ENCODE measurements at regions not wholly inside any gene's neighbourhood (a gene's known extent, or its start where the extent isn't known, plus 50 kb on each side); places are given as distances from the start of the nearest gene placed in this dataset.

DNA sequence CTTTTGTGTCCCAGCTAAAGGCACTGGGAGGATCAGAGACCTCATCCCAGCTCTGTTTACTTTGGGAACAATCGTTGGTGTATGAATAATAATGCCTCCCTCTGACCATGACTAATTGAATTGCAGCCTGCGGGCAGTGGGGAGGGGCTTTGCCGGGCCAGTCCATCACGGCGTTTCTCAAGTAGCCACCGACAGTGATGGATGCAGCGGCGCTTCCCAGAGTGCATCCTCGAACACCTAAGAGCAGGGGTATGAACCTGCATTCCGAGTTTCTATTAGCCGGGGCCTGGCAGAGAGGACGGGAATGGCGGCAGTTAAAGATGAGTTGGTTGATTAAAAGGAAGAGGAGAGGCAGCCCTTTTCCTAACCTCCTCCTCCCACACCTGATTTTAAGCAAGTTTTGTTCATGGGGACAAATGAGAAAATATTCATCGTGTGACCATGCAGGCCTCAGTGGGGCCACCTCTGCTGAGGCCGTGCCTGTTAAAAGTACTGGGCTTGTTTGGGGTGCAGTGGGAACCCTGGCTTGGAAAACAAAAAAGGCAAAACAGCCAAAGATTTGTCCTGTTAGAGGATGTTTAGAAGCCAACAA is 154.1 kb downstream of the FOXA2 start:
- intact Hi-C loops (cut with DNase I; ENCODE audit: low total_unique reads), result no loop called here
- Histone ChIP-seq H3K27me3 (peaks cover 0 to 11% of the 10 kb centered on the region in 2 donors), H3K27ac (no peak overlapping the region), H3K4me3 (no peak overlapping the region), H3K36me3 (no peaks in the 10 kb centered on the region), H3K4me1 (no peaks in the 10 kb centered on the region), H3K9me3 (no peaks in the 10 kb centered on the region)
- TF ChIP-seq CTCF (IDR thresholded peaks at IDR 0.05), result no peak
- no peak for DNase-seq

DNA sequence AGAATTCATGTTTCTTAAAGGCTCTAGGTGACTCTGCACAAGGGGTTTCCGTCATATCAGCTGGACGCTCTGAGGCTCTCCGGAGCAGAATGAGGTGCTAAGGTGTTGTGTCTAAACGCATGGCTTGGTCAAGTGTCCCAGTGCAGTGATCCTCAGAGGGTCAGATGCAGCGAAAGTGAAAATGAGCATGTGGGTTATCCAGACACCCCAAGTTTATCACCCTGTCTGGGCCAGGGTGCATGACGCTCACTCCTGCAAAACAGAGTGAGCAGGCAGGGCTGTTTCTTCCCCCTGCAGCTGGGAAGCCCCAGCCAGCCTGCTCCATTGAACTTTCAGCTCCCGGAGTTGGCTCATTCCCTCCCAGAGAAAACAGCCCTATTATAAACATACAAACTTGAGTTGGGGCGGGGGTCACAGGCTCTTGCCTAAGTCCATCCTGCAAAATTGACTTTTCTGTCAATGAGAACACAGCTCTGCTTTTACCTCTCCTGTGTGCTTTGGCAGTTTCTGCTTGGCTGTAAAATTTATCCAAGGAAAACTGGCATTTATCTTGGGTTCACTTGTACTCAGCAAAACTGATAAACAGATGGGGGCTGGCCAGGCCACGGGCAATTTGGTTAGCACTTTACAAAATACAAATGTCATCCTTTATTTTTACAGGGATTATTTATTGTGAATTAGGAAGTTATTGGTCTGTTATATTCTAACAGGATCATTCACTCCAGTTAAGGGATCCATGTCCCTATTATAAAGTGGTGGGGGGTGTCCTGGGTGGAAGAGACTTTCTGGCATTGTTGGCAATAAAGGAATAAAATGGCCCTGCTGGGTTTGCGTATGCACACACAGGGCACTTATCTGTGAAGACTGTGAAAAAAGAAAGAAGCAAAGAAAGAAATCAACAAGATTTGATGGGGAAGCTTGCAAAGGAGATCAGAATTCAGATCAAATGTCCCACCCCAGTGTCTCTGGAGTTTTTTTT is 154.9 kb downstream of the FOXA2 start:
- no peak for DNase-seq
- Histone ChIP-seq H3K36me3 (no peaks in the 10 kb centered on the region), H3K27ac (no peak overlapping the region), H3K4me3 (no peak overlapping the region), H3K9me3 (no peaks in the 10 kb centered on the region), H3K27me3 (peaks cover 0 to 11% of the 10 kb centered on the region in 2 donors), H3K4me1 (no peaks in the 10 kb centered on the region)
- no peak for TF ChIP-seq CTCF (IDR thresholded peaks at IDR 0.05)
- intact Hi-C loops (cut with DNase I; ENCODE audit: low total_unique reads), result no loop called here

GRCh38 chr20:22428051-22428450 is 156.3 kb downstream of the FOXA2 start:
- DNase-seq, result no peak
- no peak overlapping the region for H3K27ac ChIP-seq
- H3K4me3 ChIP-seq, result no peak overlapping the region
- no peaks in the 10 kb centered on the region for H3K4me1 ChIP-seq
- H3K9me3 ChIP-seq, result no peaks in the 10 kb centered on the region
- no peak for TF ChIP-seq CTCF (IDR thresholded peaks at IDR 0.05)
- H3K36me3 ChIP-seq, result no peaks in the 10 kb centered on the region
- intact Hi-C loops (cut with DNase I; ENCODE audit: low total_unique reads), result no loop called here
- peaks cover 0 to 11% of the 10 kb centered on the region in 2 donors for H3K27me3 ChIP-seq

- intact Hi-C loops (cut with DNase I; ENCODE audit: low total_unique reads), result no loop called here
- no peak overlapping the region for H3K4me3 ChIP-seq
- H3K36me3 ChIP-seq, result no peaks in the 10 kb centered on the region
- no peaks in the 10 kb centered on the region for H3K4me1 ChIP-seq
- DNase-seq, result no peak
- no peaks in the 10 kb centered on the region for H3K9me3 ChIP-seq
- TF ChIP-seq CTCF (IDR thresholded peaks at IDR 0.05), result no peak
- no peak overlapping the region for H3K27ac ChIP-seq
- peaks cover 0 to 11% of the 10 kb centered on the region in 2 donors for H3K27me3 ChIP-seq
These were observed 157.6 kb downstream of the FOXA2 start for GRCh38 chr20:22426772-22427171.

DNA sequence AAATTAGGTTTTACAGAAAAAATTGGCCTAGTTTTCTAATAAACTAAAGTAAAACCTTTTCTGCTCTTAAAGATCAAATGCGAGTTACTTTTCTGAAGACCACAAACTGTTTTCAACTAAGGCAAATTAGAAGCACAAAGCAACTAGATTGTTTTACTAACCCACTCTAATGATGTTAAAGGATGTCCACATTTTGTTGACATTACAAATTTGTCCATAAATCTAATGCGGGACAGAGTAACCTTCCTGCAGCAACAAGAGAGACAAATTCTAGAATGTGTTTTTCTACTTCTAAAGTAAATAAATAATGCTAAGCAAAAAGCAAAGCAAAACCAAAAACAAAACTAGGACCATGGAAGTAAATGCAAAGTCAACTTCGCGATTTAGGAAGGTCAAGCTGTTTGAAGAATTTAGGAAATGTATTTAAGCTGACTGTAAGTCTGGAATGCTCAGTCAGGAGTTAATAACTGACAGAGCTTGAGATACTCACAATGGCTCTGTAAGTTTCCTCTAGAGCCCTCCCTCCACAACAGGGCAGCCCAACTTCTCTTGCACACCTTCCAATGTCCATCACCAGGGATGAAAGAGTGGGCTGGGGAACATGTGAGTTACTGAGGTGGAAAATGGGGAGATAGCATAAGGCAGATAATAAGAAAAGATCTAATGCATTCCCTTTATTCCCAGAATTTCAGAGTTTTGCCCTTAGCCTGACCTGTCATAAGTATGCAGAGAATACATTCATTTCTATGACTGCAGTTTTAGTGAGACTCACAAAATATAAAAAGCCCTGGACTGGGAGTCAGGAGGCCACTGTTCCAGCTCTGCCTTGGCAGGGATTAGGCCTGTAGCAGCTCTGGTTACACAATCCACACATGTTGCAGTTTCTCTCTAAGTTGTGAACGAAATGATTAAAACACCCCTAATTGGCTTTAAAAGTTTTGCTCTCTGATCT is 158.8 kb downstream of the FOXA2 start:
- Histone ChIP-seq H3K27me3 (peaks cover 0 to 11% of the 10 kb centered on the region in 2 donors), H3K4me1 (no peaks in the 10 kb centered on the region), H3K27ac (no peak overlapping the region), H3K4me3 (no peak overlapping the region), H3K36me3 (no peaks in the 10 kb centered on the region), H3K9me3 (no peaks in the 10 kb centered on the region)
- DNase-seq, result no peak
- intact Hi-C loops (cut with DNase I; ENCODE audit: low total_unique reads), result no loop called here
- no peak for TF ChIP-seq CTCF (IDR thresholded peaks at IDR 0.05)
